GM10266 (cell line): ENCODE measurements at regions not wholly inside any gene's neighbourhood (a gene's known extent, or its start where the extent isn't known, plus 50 kb on each side); places are given as distances from the start of the nearest gene placed in this dataset.
"Not testable (repeated sequence)": the region's sequence is repeated elsewhere in the genome, so short reads cannot be mapped to it uniquely, and the experiment has no call there.

ENCODE experiments used
- DNase-seq: peaks from one replicate; pipeline ENCODE4 v3.0.0; 2012; ENCODE audit errors: extremely low spot score
- CTCF ChIP-seq: IDR thresholded peaks from 2 replicates; pipeline ENCODE4 v1.5.1; 2012; ENCODE audit warnings: mild to moderate bottlenecking, low read depth; ENCODE audit not compliant: control insufficient read depth, insufficient read depth; ENCODE audit errors: missing control alignments

DNA sequence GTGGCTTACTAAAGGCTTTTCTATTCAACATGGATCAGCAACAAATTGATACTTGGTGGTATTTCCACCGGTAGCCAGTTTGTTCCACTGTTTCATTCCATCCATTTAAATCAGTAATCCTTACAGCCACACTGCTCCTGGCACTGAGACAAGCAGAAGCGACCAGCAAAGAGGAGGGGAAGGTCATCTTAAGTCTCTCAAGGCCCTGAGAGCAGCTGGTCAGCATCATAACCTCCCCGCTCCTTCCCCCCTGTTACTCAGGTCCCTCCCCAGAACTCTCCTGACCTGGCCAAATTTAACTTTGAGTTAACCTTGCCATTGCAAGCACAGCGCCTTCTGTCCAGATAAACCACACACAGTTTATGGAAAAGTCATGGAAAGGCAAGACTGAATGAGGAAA lies 331.3 kb upstream of the KLF3 start:
- DNase-seq: no peak
- TF ChIP-seq CTCF: no peak

- no peak for DNase-seq
- TF ChIP-seq CTCF: no peak
These were observed 330.8 kb upstream of the KLF3 start for GRCh38 chr4:38333219-38333618.

DNA sequence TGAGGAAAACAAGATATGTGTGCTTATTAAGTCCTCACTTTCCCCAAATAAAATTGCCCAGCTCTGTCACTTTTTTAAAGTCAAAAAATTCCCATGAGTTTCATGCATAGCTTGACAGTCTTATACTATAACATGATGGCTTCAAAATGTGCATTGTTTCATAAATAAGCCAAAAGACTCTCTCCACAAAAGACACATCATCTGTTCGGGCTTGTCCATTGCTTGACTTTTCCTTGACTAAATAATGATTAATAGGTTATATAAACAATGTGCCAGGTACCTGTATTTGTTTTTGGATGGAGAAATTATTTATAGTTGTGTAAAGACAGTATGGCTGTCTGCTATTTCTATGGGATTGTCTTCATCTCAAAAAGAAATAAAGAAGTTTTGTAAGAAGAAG lies 329.2 kb upstream of the KLF3 start:
- DNase-seq: no peak
- TF ChIP-seq CTCF: no peak

GRCh38 chr4:38338939-38339338 lies 325.1 kb upstream of the KLF3 start:
- DNase-seq: not testable (repeated sequence)

DNA sequence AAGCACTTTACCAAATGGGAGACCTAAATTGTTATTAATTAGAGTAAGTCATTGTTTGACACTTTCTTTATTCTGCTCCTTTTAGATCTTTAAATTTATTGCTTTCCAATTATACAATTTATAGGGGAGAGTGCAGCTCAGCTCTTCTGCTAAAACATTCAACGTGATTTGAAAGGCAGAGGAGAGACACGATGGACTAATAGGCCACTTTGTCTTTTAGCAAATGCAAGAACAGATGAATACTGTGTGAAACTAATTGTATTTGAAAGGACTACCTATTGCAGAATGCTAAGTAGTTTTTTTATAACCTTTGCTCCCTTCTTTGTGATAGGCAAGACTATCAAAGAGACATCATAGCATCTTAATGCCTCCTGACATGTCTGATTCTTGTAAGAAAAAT lies 320.4 kb upstream of the KLF3 start:
- no peak for DNase-seq
- TF ChIP-seq CTCF: no peak

DNA sequence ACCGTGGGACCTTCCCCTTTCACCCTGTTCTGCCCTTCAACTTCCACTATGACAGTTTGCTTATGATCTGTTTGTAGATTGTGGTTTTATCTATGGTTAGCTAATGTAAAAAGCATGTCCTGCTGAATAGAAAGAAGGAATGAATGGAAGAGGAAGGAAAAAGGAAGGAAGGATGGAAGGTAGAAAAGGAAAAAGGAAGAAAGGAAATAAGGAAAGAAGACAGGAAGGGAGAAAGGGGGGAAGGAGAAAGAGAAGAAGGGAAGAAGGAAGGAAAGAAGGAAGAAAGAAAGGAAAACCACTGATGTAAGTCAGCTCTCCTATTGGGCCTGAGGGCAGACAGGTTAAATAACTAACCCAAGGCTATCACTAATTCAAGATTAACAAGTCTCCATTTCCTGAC lies 319.1 kb upstream of the KLF3 start:
- DNase-seq: no peak
- TF ChIP-seq CTCF: no peak

GRCh38 chr4:38347251-38347650 lies 316.7 kb upstream of the KLF3 start:
- DNase-seq: no peak
- no peak for TF ChIP-seq CTCF

- TF ChIP-seq CTCF: no peak
- no peak for DNase-seq
These were observed 309.6 kb upstream of the KLF3 start for GRCh38 chr4:38354421-38354820.
